ENCODE measurements at regions not wholly inside any gene's neighbourhood (a gene's known extent, or its start where the extent isn't known, plus 50 kb on each side); places are given as distances from the start of the nearest gene placed in this dataset.

DNA sequence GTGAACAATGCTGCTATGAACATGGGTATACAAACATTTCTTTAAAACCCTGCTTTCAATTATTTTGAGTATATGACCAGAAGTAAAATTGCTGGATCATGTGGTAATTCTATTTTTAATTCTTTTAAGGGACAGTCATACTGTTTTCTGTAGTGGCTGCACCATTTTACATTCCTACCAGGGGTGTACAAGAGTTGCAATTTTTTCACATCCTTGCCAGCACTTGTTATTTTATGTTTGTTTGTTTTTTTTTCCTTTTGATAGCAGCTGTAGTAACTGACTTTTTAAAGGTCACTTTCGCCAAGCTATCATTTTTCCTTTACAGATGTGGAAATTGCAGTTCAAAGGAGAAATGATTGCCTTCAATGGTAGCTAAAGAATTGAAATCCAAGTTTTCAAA lies 99.5 kb downstream of the GPR85 start:
- TF ChIP-seq CTCF (conservative IDR thresholded peaks at IDR 0.05; ENCODE audit: low read depth, low read length) (no peak), EZH2 (IDR thresholded peaks at IDR 0.05; ENCODE audit: borderline replicate concordance, low read depth, low read length, poor library complexity, severe bottlenecking) (no peak)

Data from A673 (cell line).